Activated CD8-positive, alpha-beta memory T cell treated with anti-CD3 and anti-CD28 coated beads for 48 hours (primary cell): ENCODE measurements at regions not wholly inside any gene's neighbourhood (a gene's known extent, or its start where the extent isn't known, plus 50 kb on each side); places are given as distances from the start of the nearest gene placed in this dataset.

Experiments used
- DNase-seq, 3 experiments: peaks; one replicate each; pipeline ENCODE4 v3.0.0-alpha.2; 2020; ENCODE audit warnings: low read depth in 2 of 3, low spot score in 2 of 3

DNA sequence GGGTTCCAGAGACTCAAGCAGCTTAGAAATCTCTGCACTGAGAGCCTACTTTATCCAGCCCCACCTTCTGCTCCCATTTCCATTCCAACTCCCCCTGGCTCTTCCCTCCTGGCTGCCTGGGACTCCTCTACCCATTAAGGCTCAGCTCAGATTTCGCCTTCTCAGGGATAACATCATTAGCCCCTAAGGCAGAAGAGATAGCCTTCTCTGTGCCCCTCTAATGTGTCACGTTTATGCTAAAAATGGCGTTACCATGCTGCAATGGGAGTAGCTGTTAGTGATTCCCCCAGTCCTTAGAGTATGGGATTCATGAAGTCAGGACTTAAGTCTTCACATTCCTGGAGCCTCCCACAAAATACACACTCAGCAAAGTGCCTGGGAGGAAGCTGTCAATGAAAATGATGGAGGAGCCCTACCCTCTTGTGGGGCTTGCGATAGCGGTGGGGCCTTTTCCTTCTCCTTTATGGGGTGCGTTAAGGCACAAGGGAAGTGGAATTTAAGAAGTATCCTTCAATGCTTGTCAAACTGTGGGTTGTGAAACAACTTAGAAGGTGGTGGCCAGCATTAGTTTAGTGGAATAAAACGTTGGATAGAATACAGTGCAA, 144.7 kb upstream of the COPS8 start:
- no peak for DNase-seq

DNA sequence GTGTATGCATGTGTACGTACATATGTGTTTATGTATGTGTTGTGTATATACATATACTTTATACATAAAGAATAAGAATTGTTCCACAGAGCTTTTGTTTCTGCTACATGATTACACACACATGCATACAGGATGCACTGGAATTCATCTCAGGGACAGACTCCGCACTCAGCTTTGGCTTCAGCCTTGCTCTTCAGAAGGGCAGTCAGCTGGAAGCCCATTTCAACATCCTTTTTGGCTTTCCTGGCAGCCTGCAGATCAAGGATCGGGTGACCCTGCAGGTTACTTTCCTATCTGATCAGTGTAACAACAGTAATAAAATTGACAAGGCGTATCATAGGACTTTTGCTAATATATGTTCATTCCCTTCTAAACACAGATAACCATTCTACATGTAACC, 144.1 kb upstream of the COPS8 start:
- no peak for DNase-seq

DNA sequence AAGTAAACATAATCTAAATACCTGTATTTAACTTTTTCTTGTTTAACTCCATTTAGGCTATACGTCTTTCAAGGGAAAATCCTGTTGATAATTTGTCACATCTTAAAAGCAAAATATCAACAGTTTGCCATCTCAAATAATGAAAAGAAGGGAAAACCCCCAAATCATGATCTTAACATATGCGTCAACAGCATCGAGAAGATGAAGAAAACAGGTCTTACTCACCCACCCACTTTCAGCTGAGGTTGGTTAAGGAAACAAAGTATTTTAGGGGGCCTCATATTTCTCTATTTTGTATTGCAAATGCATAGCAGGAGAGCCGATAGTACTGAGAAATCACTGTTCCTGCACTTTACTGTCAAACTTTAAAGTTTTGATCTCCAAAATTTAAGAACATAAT, 143.1 kb upstream of the COPS8 start:
- no peak for DNase-seq

DNA sequence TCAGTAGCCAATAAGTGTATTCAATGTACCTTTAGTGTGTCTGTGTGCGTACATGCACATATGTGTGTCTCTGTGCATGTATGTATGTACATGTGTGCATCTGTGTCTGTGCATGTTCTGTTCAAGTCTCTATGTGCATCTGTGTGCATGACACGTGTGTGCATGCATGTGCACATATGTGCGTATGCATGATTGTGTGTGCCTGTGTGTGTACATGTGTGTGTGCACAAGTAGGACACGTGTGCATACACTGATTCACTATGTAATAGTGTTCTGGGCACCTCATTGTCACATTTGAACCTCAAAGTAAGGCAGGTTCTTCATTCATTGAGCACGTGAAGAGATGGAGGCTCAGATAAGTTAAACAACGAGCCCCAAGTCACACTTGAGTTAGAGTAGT, 142.6 kb upstream of the COPS8 start:
- DNase-seq, result no peak

DNA sequence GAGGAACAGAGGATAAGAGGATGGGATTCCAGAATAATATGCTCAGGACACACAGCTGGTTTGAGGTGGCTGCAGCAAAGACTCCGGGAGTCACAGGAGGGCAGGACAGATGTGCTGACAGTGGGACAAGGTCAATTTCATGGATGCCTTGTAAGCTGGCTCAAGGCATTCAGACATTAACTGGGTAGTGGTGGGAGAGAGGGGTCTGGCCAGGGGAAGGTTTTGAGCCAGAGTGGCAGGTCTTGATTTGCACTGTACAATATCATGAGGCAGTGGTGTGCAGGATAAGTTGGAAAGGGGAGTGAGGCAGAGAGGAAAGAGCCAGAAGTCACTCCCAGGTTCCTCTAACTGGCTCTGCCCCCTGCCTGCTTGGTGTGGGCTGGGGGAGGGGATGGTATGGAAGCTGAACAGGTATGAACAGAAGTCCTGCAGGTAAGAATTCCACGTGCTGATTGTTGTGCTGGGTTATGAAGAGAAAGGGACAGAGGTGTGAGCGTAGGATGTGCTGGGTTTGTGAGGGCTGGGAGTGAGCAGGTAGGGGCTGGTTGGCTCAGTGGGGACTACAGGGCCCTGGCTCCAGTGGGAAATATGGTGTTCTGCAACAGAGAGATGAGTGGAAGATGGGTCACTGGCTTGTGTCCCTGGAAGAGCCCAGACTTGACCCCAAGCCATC, 141.7 kb upstream of the COPS8 start:
- DNase-seq, result no peak

DNA sequence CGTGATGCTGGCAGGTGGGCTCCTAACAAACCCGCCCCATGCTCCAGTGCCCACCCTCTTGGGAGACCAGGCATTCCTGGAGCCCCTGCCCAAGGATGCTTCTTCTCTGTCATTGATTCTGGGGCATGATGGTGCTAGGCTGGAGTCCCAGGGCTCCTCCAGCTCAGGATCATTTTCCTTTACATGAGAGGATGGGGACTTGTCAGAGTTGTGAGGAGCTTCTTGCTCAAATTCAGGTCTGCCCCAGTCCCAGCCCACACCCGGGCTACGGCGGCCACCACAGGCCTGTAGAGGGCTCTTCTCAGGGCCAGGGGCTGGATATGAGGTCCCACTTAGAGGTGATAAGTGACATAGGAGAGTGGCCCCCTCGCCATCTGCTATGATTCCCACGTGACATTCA, 141.1 kb upstream of the COPS8 start:
- DNase-seq, result no peak

DNA sequence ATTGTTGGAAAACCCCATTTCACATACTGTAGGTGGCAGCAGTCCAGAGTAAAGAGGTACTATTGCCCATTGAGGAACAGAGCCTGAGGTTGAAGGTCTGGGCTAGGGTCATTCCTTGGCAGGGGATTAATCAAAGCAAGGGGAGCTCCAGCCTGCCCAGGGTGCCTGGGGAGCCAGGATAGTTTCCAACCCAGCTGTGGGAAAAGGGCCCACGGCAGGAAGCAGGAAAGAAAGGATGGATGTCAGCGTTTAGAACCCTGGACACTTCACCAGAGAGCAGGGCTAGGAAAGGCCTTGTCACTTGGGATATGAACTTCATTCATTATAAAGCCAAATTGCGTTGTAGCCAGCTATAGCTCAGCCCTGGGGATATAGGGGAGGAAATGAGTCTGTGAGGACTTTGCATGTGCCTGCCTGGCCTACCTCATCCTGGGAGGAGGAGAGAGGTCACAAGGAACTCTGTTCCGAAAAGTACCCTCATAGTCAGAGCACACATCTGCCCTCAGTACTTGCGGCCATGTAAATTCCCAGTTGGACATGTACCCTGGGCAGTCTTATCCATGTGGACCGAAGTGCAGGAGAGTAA, 140.2 kb upstream of the COPS8 start:
- DNase-seq, result no peak

DNA sequence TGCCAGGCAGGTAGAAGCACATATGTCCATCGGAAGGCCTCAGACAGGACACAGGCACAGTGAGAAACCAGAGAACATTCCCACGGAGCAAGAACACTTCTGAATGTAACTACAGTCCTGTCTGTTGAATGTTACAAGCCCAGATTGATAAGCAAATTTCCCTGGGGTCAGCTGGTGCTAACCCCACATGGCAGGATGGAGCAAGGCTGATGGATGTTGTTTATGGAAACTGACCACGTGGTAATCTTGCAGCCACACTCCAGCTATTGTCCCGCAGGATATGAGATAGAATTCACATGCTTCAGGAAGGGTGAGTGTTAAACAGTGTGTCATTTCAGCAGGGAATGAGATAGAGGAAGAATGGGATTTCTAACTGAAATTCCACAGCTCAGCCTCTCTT, 138.8 kb upstream of the COPS8 start:
- DNase-seq, result no peak

DNA sequence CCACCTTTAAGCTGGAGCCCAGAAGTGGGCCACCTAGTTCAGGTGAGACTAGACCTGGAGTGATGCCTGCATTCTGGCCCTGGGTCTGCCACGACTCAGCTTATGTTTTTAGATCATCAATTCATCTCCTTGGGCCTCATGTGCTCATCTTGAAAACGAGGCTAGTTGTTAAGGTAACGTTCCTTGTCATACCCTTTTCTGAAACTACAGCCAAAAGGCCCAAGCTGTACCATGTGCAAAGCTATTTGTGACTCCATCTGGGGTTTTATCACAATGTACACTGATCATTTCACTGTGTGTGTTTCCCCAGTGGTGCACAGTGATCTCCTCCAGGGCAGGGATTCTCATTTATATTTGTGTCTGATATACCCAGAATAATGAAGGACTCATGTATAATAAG, 138.4 kb upstream of the COPS8 start:
- no peak for DNase-seq

DNA sequence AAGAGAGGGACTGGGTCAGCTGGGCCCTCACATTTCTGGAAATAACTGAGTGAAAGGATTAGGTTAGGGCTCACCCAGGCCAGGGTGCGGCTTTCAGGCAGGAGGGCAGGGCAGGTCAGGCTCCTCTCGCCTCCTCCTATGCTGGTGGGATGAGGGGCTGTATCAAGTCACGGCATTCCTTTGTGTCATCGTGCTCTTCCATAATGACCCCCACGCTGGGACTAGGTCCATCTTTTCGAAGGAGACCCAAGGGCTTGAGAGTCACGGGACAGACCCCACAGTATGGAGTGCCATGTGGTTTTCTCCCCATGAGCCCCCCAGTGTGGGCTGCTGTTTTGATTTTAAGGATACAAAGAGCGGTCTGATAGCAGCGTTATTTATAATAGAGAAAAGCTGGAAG, 137.8 kb upstream of the COPS8 start:
- no peak for DNase-seq

DNA sequence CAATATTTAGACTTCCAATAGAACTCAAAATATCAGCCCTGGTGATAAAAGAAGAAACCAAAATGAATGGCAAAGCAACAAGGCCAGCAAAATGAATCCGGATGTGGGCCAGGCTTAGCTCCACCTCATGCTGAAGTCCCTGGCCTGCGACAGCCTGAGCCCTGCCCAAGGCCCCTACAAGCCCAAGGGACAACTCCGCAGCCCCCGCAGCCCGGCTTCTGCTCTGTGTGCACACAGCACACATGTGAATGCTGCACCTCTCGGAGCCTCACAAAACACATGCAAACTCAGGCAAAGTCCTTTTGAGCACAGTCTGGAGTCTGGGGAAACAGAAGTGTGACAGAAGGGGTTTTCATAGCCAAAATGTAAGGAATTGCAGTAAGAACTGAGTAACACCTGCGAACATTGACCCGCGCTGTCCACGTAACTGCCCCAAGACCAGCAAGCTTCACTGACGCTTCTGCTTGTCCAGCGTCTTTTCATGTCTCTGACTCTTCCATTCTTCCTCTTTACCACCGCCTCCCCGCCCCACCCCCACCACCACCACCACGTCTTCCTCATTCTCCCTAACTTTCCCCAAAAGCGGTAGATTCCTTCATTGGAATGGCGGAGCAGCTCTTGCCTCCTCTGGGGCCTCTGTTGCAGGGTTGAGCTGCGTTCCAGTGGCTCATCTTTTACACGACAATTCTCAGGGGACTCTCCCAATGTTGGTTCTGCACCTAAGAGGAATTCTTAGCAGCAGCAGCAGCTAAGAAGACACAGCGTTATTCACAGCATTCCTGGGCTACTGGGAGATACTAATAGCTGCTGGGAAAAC, 136.4 kb upstream of the COPS8 start:
- no peak for DNase-seq

DNA sequence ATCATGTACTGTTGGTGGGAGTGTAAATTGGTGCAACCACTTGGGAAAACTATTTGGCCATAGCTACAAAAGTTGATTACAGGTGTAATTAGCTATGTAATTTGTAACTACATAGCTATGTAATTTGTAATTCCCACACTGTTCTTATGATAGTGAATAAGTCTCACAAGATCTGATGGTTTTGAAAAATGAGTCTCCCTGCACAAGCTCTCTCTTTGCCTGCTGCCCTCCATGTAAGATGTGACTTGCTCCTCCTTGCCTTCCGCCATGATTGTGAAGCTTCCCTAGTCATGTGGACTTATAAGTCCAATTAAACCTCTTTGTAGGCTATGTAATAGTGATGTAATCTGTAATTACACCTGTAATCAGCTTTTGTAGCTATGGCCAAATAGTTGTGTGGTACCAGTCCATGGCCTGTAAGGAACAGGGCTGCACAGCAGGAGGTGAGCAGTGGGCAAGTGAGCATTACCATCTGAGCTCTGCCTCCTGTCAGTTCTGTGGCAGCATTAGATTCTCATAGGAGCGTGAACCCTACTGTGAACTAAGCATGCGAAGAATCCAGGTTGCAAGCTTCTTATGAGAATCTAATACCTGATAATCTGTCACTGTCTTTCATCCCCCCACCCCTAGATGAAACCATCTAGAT, 133.7 kb upstream of the COPS8 start:
- DNase-seq, result no peak

DNA sequence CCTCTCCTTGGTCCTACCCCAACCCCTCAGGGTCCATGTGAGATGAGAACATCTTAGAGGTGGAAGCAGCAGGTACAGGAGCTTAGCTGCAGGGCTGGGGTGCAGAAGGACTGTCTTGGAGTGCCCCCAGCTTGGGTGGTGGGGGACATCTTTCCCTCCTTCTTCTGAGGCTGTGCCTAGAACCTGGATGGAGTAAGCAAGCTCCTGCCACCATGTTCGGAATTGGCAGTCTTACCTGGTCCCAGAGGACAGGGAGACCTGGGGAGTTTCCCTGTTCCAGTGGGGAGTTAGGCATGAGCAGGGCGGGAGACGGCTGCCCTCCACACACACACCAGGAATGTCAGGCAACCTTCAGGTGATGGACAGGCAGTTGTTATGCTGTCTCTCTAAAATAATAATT, 131.0 kb upstream of the COPS8 start:
- DNase-seq, result no peak

DNA sequence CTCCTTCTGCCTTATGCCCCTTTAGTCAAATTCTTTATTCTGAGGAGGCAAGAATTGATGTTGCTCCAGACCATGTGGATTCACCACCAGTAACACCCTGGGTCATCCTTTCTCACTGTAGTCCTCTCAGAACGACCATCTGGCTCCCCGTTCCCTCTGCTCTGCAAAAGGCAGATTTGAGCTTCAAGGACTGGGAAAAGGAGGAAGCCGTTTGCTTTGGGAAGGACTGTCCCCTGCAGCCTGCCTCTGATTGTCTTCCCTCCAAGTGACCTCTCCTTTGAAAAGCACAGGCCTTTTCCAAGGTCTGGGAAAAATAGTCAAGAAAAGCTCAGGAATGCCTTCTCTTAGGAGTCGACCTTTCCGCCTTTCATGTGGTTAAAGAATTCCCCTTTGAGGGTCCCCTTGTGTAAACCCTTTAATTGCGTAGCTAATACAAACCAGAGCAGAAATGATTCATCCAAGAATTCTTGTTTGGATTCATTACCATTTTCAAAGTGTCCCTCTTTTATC, 130.1 kb upstream of the COPS8 start:
- no peak for DNase-seq

DNA sequence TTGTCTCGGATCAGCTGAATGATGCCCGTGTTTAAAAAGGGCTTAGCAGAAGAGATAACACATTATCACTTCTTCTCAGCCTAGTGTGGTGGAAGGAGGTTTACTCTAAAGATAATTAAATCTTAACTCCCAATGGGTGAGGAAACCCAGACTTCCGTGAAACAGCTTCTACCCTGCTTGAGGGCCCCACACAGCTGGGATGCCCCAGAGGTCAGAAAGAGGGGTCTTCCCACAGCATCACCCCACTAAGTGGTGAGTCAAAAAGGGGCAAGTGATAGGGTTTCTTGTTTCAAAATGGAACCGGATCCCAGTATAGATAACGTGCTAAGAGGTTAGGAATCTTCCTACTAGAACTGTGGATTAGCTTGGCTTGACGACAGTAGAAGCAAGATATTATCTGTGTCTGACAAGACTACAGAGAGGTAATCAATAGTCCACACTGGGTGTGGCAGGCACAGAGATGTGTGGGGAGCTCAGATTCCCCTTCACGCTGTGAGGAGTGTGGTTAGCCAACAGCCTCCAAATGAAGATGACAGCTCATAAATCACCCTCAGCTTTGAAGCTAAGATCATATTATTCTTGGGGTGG, 129.6 kb upstream of the COPS8 start:
- DNase-seq, result no peak

DNA sequence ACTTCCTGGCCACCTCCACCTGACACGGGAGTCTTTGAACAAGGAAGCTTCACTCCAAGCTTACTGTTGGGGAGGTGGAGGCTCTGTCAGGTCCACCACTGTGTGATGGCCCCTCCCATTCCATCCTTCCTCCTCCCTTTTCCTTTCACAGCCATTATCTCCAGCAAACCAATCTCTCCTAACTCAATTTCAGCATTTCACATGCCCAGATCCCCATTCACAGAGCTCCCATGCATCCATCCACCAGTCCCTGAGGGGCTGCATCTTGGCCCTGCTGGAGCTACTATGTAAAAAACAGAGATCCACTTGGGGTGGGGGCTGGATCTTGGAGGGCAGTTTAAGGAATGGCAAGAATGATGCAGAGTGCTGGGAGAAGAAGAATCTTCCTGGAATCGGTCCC, 129.0 kb upstream of the COPS8 start:
- DNase-seq, result no peak

DNA sequence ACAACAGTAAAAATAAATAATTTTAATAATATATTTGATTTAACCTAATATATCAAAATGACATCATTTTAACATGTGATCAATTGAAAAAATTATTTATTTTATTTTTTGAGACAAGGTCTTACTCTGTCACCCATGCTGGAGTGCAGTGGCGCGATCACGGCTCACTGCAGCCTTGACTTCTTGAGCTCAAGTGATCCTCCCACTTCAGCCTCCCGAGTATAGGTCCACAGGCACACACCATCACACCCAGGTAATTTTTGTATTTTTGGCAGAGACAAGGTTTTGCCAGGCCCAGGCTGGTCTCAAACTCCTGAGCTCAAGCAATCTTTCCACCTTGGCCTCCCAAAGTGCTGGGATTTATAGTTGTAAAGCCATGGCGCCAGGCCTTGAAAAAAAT, 126.7 kb upstream of the COPS8 start:
- DNase-seq, result no peak

DNA sequence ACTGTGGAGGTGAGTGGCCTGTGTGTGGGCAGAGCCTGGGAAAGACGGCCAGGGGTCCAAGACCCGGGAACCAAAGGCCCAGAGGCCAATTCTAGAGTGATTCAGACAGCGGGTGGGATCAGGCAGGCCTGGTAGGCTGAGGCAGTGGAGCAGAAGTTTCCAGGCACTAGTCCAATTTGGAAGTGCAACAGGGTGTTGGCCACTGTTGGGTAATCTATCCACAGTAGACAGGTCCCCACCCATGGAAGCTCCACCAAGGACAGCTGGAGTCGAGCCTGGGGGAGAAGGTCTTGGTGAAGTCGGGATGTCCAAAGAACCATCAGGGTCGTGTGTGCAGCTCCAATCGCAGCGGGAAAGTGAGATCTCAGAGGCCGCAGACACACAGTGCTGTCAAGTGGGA, 125.8 kb upstream of the COPS8 start:
- DNase-seq, result no peak

DNA sequence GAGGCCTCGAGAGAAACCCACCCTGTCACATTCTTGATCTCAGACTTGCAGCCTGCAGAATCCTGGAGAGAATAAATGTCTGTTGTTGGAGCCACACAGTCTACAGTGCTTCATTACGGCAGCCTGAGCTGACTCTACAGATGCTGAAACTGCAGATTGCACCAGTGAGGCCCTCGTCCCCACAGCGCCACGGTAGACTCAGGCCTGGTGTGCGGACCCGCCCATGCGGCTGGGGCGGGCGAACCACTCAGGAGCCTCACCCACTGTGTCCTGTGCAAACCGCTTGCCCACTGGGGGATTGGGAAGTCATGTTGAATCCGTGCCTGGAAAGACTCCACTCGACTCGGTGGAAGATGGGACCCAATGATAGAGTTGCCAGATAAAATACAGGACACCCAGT, 125.2 kb upstream of the COPS8 start:
- no peak for DNase-seq

DNA sequence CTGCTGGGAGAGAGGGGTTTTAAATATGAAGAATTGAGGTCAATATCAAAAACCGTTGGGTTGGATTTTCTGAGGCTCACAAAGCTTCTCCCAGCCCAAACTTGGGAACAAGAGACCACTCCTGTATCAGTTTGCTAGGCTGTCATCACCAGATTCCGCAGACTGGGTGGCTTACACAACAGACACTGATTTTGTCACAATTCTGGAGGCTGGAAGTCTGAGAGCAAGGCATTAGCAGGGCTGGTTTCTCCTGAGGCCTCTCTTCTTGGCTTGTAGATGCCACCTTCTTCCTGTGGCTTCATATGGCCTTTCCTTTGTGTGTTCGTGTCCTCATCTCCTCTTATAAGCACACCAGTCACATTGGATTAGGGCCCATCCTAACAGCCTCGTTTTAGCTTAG, 122.9 kb upstream of the COPS8 start:
- no peak for DNase-seq

DNA sequence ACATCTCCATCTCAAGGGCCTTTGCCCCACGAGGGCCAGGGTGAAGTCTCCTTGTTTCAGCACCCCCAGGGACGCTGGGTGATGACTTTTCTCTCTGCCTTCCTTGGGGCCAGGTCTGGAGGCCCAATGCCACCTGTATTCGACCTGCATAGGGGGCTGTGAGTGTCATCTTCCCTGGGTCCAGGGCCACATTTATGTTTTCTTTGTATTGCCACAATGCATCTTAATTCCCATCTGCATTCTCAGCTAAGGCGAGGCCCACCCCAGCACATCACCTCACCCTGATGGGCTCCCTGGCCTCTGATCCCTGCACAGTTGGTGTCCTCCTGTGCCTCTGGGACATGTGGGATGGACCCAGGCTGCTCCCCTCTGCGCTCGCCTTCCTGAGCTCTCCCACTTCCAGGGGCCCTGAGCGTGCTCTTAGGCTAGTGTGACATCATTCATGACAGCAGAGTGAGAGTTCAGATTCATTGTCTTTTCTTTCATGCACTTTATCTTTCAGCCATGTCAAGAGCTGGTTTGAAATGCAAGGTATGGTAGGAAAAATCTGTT, 122.0 kb upstream of the COPS8 start:
- no peak for DNase-seq
